HCEC 1CT (cell line): ENCODE measurements at regions not wholly inside any gene's neighbourhood (a gene's known extent, or its start where the extent isn't known, plus 50 kb on each side); places are given as distances from the start of the nearest gene placed in this dataset.
A peak's percentile ranks its signal among the peaks of the same experiment; 100 is the strongest.
"Not testable (repeated sequence)": the region's sequence is repeated elsewhere in the genome, so short reads cannot be mapped to it uniquely, and the experiment has no call there.

Experiments used
- DNase-seq: peaks from one replicate; pipeline ENCODE4 v3.0.0-alpha.2; 2017

DNA sequence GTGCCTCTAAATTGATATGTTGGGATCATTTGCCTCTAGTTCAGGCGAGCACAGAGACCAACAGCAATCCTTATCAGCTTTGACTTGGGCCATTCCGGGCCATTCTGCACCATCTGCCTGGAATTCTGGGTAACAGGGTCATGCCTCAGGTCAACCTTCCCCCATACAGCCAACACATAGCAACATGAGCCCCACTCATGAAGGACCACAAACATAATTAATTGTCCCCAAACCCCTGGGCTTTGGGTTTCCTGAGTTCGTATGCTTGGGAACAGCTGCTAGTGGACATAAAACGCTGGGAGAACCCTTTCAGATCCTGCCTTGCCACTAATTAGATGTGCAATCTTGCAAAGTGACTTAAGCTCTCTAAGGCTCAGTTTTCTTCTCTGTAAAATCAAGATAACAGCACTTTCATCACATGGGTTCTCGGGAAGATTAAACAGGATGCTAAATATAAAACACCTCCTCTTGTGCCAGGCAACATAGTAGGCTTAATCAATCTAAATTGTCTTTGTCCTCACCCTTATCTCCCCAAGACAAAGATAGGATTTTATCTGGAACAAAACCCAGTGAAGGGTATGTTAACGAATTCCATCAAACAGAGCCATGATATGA lies 426.5 kb downstream of the CD83 start:
- no peak for DNase-seq

- no peak for DNase-seq
Measured at GRCh38 chr6:14544666-14545065, 427.1 kb downstream of the CD83 start.

DNA sequence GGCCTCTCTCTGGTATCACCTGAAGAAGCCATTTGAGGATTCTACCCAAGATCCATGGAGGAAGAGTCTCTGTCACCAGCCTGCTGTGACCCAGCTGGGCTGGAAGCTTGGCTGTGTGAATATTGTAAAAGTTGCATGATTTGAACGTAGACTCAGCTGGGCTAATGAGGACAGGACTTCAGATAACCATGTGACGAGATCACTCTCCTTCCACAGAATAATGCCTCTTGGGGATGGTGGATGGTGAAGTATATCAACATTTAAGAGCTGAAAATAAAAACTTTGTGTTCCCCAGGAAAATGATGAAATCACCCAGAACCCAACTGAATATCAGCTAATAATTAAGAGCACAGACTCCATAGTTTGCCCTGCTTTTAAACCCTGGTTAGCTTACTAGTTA lies 427.9 kb downstream of the CD83 start:
- DNase-seq, result no peak

GRCh38 chr6:14546036-14546435 lies 428.5 kb downstream of the CD83 start:
- DNase-seq, result no peak

- DNase-seq, result no peak
Measured at GRCh38 chr6:14547284-14547998, 429.9 kb downstream of the CD83 start.

DNA sequence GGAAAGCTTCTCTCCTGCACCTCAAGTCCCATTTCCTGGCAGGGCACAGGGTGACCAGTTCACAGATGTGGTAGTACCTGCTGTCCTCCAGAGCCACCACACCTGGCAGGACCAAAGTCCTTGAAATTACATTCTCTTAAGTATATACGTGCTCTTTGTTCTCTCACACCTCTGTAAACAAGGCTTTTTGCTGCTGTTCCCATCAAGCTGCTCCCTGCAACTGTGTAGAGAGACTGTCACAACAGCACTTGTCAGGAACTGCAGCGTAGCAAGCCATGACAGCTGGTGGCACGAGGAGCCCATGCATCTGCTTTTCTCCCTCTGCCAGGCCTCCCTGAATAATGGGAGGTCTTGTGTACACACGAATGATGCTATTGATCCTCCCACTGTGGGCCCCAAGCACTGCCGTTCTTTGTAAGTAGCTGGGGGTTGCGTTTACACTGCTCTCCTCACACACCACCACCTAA lies 431.8 kb downstream of the CD83 start:
- DNase-seq, result no peak

DNA sequence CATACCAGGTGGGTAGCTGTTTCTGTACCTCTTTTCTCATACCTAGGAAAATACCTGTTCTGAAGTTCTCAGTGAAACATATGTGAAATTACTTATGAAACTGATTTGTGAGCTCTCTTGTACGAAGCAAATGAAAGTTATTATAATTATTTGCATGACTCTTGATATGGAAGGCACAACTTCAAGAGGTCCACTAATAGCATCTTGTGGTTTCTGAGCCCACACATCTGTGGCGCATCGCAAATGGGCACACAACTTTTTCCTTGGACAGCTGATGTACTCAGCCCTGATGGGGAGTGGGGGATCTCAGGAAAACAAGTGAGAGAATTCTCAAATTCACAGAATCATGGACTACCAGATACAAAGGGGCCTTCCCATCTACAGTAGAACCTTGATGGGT lies 432.3 kb downstream of the CD83 start:
- DNase-seq, result no peak

DNA sequence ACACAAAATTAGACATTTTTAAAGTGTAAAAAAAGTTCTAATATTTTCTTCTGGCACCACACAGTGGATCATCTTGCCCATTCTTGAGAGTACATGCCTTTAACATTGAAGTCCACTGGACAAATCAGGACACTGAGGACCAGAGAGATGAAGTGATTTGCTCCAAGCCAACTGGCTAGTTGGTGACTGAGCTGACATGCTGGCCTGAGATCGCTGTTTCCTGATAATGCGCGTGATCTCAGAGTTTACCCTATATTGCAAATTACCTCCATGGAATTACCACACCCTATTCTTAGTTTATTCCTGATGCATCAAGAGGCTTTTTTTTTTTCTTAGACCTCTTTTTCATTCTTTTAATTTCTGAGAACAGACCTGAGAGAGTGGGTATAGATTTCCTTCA lies 432.8 kb downstream of the CD83 start:
- DNase-seq, result no peak

DNA sequence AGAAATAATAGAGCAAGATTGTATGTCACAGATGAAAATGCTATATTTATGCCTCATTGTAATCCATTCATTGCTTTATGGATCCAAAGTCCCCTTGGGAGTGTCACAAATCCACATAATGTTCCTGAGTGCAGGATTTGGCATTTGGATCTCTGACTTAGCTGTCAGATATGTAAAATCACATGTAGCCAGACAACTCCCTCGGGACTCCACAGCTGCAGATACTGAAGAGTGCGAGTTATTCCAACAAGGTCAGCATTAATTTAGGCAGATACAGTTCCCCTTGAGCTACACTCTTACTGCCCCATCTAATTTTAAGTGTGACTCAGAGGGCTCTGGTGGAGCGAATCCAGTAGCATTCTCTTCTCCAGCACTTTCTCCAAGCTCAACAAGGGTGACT lies 433.2 kb downstream of the CD83 start:
- DNase-seq, result peak; percentile 14

DNA sequence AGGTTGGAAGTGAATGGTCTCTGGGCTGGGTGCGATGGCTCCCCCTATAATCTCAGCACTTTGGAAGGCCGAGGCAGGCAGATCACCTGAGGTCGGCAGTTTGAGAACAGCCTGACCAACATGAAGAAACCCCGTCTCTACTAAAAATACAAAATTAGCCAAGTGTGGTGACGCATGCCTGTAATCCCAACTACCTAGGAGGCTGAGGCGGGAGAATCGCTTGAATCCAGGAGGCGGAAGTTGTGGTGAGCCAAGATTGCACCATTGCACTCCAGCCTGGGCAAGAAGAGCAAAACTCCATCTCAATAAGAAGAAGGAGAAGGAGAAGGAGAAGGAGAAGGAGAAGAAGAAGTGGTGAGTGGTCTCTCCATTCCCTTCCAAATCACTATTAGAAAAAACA lies 434.0 kb downstream of the CD83 start:
- DNase-seq, result not testable (repeated sequence)

GRCh38 chr6:14552891-14553290 lies 435.3 kb downstream of the CD83 start:
- DNase-seq, result no peak

- no peak for DNase-seq
Measured at GRCh38 chr6:14553515-14553914, 435.9 kb downstream of the CD83 start.

GRCh38 chr6:14555804-14556203 lies 438.2 kb downstream of the CD83 start:
- DNase-seq, result no peak

- DNase-seq, result no peak
Measured at GRCh38 chr6:14559746-14560536, 442.4 kb downstream of the CD83 start.

DNA sequence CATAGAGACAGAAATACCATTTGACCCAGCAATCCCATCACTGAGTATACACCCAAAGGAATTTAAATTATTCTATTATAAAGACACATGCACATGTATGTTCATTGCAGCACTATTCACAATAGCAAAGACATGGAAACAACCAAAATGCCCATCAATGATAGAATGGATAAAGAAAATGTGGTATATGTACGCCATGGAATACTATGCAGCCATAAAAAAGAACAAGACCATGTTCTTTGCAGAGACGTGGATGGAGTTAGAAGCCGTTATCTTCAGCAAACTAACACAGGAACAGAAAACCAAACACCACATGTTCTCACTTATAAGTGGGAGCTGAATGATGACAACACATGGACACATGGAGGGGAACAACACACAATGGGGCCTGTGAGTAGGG lies 444.0 kb downstream of the CD83 start:
- DNase-seq, result not testable (repeated sequence)

- no peak for DNase-seq
Measured at GRCh38 chr6:14567842-14568241, 450.3 kb downstream of the CD83 start.

DNA sequence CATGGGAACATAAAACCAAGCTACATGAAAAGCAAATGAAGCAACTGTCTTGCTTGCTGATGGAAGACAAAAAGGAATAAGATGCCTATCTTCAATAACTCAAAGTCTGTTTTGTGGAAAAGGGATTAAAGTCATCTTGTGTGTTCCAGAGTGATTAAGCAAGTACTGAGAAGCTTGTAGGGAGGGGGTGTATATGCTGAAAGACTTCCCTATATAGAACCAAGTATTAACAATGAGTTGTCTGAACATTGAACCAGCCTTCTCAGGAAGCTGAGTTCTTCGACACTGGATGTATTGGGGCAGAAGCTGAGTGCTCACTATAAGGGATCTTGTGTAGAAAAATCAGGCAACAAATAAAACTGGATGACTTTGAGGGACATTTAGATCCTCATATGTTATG lies 451.8 kb downstream of the CD83 start:
- DNase-seq, result no peak

DNA sequence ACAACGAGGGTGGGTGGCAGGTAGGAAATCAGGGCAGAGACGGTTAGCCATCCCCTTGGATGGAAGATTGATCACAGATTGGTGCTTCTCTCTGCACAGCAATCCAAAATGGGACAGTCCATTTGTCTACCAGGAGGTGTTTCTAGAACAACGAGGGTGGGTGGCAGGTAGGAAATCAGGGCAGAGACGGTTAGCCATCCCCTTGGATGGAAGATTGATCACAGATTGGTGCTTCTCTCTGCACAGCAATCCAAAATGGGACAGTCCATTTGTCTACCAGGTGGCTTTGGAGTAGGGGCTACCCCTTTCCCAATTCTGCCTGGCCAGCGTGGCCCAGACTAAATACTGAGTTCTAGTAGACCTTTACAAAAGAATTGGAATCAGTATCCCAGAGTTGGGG lies 452.3 kb downstream of the CD83 start:
- not testable (repeated sequence) for DNase-seq

DNA sequence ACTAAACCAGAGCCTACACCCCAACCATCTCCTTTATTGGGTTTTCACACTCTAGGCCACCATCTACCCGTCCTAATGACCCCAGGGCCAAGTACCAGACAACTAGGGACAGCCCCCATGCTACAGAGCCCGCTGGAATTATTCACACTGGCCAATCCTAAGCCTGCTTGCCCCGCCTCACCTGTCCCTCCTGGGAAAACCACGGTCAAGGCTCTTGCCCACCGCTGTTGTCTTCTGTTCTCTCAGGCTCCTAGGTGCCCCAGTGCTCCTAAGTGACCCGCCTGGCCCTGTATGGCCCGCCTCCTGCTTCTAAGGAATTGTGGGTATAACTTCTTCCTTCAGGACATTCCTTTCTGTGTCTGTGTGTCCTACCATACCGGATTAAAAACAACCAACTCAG lies 453.4 kb downstream of the CD83 start:
- DNase-seq, result no peak

GRCh38 chr6:14571746-14572145 lies 454.2 kb downstream of the CD83 start:
- DNase-seq, result no peak

GRCh38 chr6:14573267-14573666 lies 455.7 kb downstream of the CD83 start:
- no peak for DNase-seq

DNA sequence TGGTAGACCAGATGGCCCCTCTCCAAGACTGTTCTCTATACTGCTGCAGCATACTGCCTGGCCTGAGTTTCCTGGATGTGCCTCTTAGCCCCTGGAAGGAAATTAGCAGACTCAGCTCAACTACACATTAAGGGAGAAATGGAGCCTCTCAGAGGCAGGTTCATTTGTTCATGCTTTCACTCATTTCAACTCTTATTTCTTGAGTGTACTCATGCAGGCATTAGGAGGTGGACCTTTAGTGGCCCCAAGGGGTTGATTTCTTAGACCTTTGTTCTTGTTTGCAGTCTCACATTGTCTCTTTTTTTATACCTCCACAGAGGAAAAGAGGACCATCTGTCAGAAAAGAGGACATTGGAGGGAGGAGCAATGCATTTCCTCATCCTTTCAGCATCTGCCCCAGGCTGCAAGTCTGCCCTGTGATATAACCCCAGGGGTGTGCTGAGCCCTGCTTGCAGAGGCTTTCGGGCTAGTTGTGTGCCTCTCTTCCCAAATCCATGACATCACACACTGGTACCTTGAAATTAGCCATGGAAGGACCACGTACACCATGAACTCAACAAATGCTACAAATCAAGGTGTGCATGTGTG lies 456.2 kb downstream of the CD83 start:
- no peak for DNase-seq

DNA sequence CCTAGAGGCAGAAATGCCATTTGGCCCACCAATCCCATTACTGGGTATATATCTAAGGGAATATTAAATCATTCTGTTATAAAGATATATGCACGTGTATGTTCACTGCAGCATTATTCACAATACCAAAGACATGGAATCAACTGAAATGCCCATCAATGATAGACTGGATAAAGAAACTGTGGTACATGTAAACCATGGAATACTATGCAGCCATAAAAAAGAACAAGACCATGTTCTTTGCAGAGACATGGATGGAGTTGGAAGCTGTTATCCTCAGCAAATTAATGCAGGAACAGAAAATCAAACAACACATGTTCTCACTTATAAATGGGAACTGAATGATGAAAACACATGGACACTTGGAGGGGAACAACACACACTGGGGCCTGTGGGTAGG lies 458.4 kb downstream of the CD83 start:
- DNase-seq, result no peak

DNA sequence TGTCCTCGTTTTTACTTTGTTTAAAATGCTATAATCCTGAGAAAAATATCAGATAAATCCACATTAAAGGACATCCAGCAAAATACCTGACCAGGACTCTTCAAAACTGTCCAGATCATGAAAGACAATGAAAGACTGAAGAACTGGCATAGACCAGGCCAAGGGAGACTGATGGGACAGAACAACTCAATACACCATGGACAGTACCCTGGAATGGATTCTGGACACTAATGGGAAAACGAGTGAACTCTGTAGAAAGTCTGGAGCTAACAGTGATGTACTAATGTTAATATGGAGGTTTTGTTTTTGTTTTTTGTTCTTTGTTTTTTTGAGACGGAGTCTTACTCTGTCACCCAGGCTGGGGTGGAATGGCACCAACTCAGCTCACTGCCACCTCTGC lies 461.4 kb downstream of the CD83 start:
- DNase-seq, result no peak
